Activated CD4-positive, alpha-beta memory T cell treated with anti-CD3 and anti-CD28 coated beads, Interleukin-2, amount 10 ng/mL, durations not matched to agents 7 days and 5 days (primary cell): ENCODE measurements at regions not wholly inside any gene's neighbourhood (a gene's known extent, or its start where the extent isn't known, plus 50 kb on each side); places are given as distances from the start of the nearest gene placed in this dataset.

Experiments used
- CTCF ChIA-PET: fragments of 350-600 bp; sonication (Branson Sonifier 250); formaldehyde crosslinking; loops from one replicate; lab custom pipeline; 2021; ENCODE audit warnings: antibody characterized with exemption, inconsistent platforms; lab: Charles Lee
- POLR2A ChIA-PET: fragments of 350-600 bp; sonication (Branson Sonifier 250); formaldehyde crosslinking; loops from one replicate; lab custom pipeline; 2021; ENCODE audit warnings: antibody characterized with exemption; lab: Charles Lee
- DNase-seq: peaks from one replicate; pipeline ENCODE4 v3.0.0-alpha.2; 2020
- H3K27ac Mint-ChIP-seq: one replicate; pipeline ENCODE4 v1.8.0; 2021; ENCODE audit warnings: mild to moderate bottlenecking, mixed read lengths
- H3K27me3 Mint-ChIP-seq: one replicate; pipeline ENCODE4 v1.8.0; 2021; ENCODE audit warnings: mixed read lengths
- H3K36me3 Mint-ChIP-seq: one replicate; pipeline ENCODE4 v1.8.0; 2021; ENCODE audit warnings: low read depth, mixed read lengths
- H3K4me1 Mint-ChIP-seq: one replicate; pipeline ENCODE4 v1.8.0; 2021; ENCODE audit warnings: mixed read lengths
- H3K4me3 Mint-ChIP-seq: one replicate; pipeline ENCODE4 v1.8.0; 2021; ENCODE audit warnings: mild to moderate bottlenecking, mixed read lengths
- H3K9me3 Mint-ChIP-seq: one replicate; pipeline ENCODE4 v1.8.0; 2021; ENCODE audit warnings: mixed read lengths

- Mint-ChIP-seq H3K9me3 (peaks cover 20% of the 10 kb centered on the region), H3K27ac (no peak overlapping the region), H3K4me3 (no peak overlapping the region), H3K4me1 (peaks cover 55% of the 10 kb centered on the region), H3K27me3 (no peaks in the 10 kb centered on the region), H3K36me3 (peaks cover 56% of the 10 kb centered on the region)
- ChIA-PET CTCF (interaction anchor here (1.1 kb wide), 2 partner anchors 78 to 109 kb away, joined by 3 read pairs; no protein-coding TSS in a partner anchor), POLR2A (interaction anchor here (1.1 to 12.3 kb wide), 3 partner anchors 8 to 77 kb away, joined by 3 to 323 read pairs (median 4); no protein-coding TSS in a partner anchor)
- no peak for DNase-seq
Observed at GRCh38 chr6:105977934-105978504, 108.1 kb upstream of the PRDM1 start.

GRCh38 chr6:105974986-105975385 is 111.2 kb upstream of the PRDM1 start:
- Mint-ChIP-seq H3K9me3 (peaks cover 40% of the 10 kb centered on the region), H3K27me3 (no peaks in the 10 kb centered on the region), H3K27ac (no peak overlapping the region), H3K4me3 (no peak overlapping the region), H3K4me1 (peaks cover 30% of the 10 kb centered on the region), H3K36me3 (peaks cover 56% of the 10 kb centered on the region)
- ChIA-PET POLR2A (interaction anchor here (12.3 kb wide), 1 partner anchor 19 kb away, joined by 323 read pairs; no protein-coding TSS in a partner anchor), CTCF (no interaction called here)
- no peak for DNase-seq

GRCh38 chr6:105972440-105972839 is 113.7 kb upstream of the PRDM1 start:
- ChIA-PET CTCF (no interaction called here), POLR2A (interaction anchor here (0.6 kb wide), 1 partner anchor 9 kb away, joined by 3 read pairs; no protein-coding TSS in a partner anchor)
- no peak for DNase-seq
- Mint-ChIP-seq H3K27ac (no peak overlapping the region), H3K4me1 (peaks cover 10% of the 10 kb centered on the region), H3K27me3 (no peaks in the 10 kb centered on the region), H3K36me3 (peaks cover 49% of the 10 kb centered on the region), H3K9me3 (peaks cover 50% of the 10 kb centered on the region), H3K4me3 (no peak overlapping the region)

- Mint-ChIP-seq H3K4me3 (no peak overlapping the region), H3K27ac (no peak overlapping the region), H3K9me3 (peaks cover 44% of the 10 kb centered on the region), H3K27me3 (no peaks in the 10 kb centered on the region), H3K4me1 (peaks cover 6% of the 10 kb centered on the region), H3K36me3 (peaks cover 37% of the 10 kb centered on the region)
- POLR2A ChIA-PET: no interaction called here
- CTCF ChIA-PET: no interaction called here
- DNase-seq: no peak
Observed at GRCh38 chr6:105968603-105969333, 117.4 kb upstream of the PRDM1 start.

- H3K9me3 Mint-ChIP-seq: peaks cover 37% of the 10 kb centered on the region
- no peak overlapping the region for H3K27ac Mint-ChIP-seq
- ChIA-PET POLR2A (no interaction called here), CTCF (no interaction called here)
- DNase-seq: no peak
- peaks cover 30% of the 10 kb centered on the region for H3K36me3 Mint-ChIP-seq
- peaks cover 3% of the 10 kb centered on the region for H3K4me1 Mint-ChIP-seq
- no peak overlapping the region for H3K4me3 Mint-ChIP-seq
- H3K27me3 Mint-ChIP-seq: no peaks in the 10 kb centered on the region
Observed at GRCh38 chr6:105967917-105968602, 118.1 kb upstream of the PRDM1 start.

GRCh38 chr6:105966481-105966880 is 119.7 kb upstream of the PRDM1 start:
- Mint-ChIP-seq H3K27ac (no peak overlapping the region), H3K9me3 (peaks cover 22% of the 10 kb centered on the region), H3K27me3 (peaks cover 2% of the 10 kb centered on the region), H3K4me1 (peaks cover 6% of the 10 kb centered on the region), H3K4me3 (no peak overlapping the region), H3K36me3 (peaks cover 17% of the 10 kb centered on the region)
- ChIA-PET CTCF (no interaction called here), POLR2A (no interaction called here)
- DNase-seq: no peak

- POLR2A ChIA-PET: interaction anchor here (1.4 kb wide), 1 partner anchor 155 kb away, joined by 4 read pairs; no protein-coding TSS in a partner anchor
- CTCF ChIA-PET: no interaction called here
- Mint-ChIP-seq H3K4me1 (peaks cover 6% of the 10 kb centered on the region), H3K9me3 (peaks cover 17% of the 10 kb centered on the region), H3K27ac (no peak overlapping the region), H3K36me3 (peaks cover 15% of the 10 kb centered on the region), H3K27me3 (peaks cover 2% of the 10 kb centered on the region), H3K4me3 (no peak overlapping the region)
- no peak for DNase-seq
Observed at GRCh38 chr6:105964979-105965760, 121.0 kb upstream of the PRDM1 start.

GRCh38 chr6:105954148-105954547 is 132.0 kb upstream of the PRDM1 start:
- ChIA-PET POLR2A (no interaction called here), CTCF (no interaction called here)
- Mint-ChIP-seq H3K9me3 (peaks cover 4% of the 10 kb centered on the region), H3K27me3 (peaks cover 4% of the 10 kb centered on the region), H3K27ac (no peak overlapping the region), H3K4me1 (peaks cover 3% of the 10 kb centered on the region), H3K4me3 (no peak overlapping the region), H3K36me3 (no peaks in the 10 kb centered on the region)
- DNase-seq: no peak

- DNase-seq: no peak
- Mint-ChIP-seq H3K27me3 (peaks cover 4% of the 10 kb centered on the region), H3K27ac (no peak overlapping the region), H3K4me3 (no peak overlapping the region), H3K9me3 (peaks cover 5% of the 10 kb centered on the region), H3K36me3 (peaks cover 2% of the 10 kb centered on the region), H3K4me1 (peaks cover 3% of the 10 kb centered on the region)
- ChIA-PET CTCF (no interaction called here), POLR2A (no interaction called here)
Observed at GRCh38 chr6:105952772-105953690, 133.1 kb upstream of the PRDM1 start.

- H3K9me3 Mint-ChIP-seq: peaks cover 5% of the 10 kb centered on the region
- POLR2A ChIA-PET: no interaction called here
- H3K27me3 Mint-ChIP-seq: peaks cover 4% of the 10 kb centered on the region
- no peak for DNase-seq
- H3K4me1 Mint-ChIP-seq: peaks cover 3% of the 10 kb centered on the region
- no peak overlapping the region for H3K27ac Mint-ChIP-seq
- CTCF ChIA-PET: no interaction called here
- H3K36me3 Mint-ChIP-seq: peaks cover 2% of the 10 kb centered on the region
- no peak overlapping the region for H3K4me3 Mint-ChIP-seq
Observed at GRCh38 chr6:105952326-105952725, 133.8 kb upstream of the PRDM1 start.

- H3K27me3 Mint-ChIP-seq: peaks cover 4% of the 10 kb centered on the region
- CTCF ChIA-PET: no interaction called here
- no peak for DNase-seq
- peaks cover 6% of the 10 kb centered on the region for H3K36me3 Mint-ChIP-seq
- POLR2A ChIA-PET: no interaction called here
- H3K27ac Mint-ChIP-seq: no peak overlapping the region
- H3K9me3 Mint-ChIP-seq: peaks cover 5% of the 10 kb centered on the region
- H3K4me1 Mint-ChIP-seq: peaks cover 3% of the 10 kb centered on the region
- H3K4me3 Mint-ChIP-seq: no peak overlapping the region
Observed at GRCh38 chr6:105951322-105951721, 134.8 kb upstream of the PRDM1 start.

GRCh38 chr6:105949869-105950268 is 136.3 kb upstream of the PRDM1 start:
- Mint-ChIP-seq H3K4me1 (no peaks in the 10 kb centered on the region), H3K9me3 (peaks cover 9% of the 10 kb centered on the region), H3K36me3 (peaks cover 11% of the 10 kb centered on the region), H3K27me3 (peaks cover 5% of the 10 kb centered on the region), H3K27ac (no peak overlapping the region), H3K4me3 (no peak overlapping the region)
- CTCF ChIA-PET: interaction anchor here (0.6 kb wide), 2 partner anchors 40 to 69 kb away, joined by 3 read pairs; no protein-coding TSS in a partner anchor
- POLR2A ChIA-PET: no interaction called here
- no peak for DNase-seq
